Esophagus muscularis mucosa (tissue), 4 donors: ENCODE measurements at regions not wholly inside any gene's neighbourhood (a gene's known extent, or its start where the extent isn't known, plus 50 kb on each side); places are given as distances from the start of the nearest gene placed in this dataset.

Source experiments
- CTCF ChIP-seq, 3 experiments: fragments of 200-600 bp in 2 of 3; fragments of 450-650 bp in 1 of 3; sonication (generic) in 2 of 3; IDR thresholded peaks; one replicate each; pipeline ENCODE4 v1.5.1; 2017 to 2019; ENCODE audit warnings: antibody characterized with exemption in 3 of 3, mild to moderate bottlenecking in 2 of 3, moderate library complexity in 1 of 3
- EP300 ChIP-seq: sonication (generic); formaldehyde crosslinking; IDR thresholded peaks from one replicate; pipeline ENCODE4 v1.6.1; 2017; ENCODE audit warnings: antibody characterized with exemption
- POLR2A ChIP-seq: fragments of 450-650 bp; IDR thresholded peaks from one replicate; pipeline ENCODE4 v1.6.1; 2017; ENCODE audit warnings: antibody characterized with exemption, moderate library complexity, mild to moderate bottlenecking, low read depth
- POLR2AphosphoS5 ChIP-seq, 2 donors: sonication (generic); formaldehyde crosslinking; IDR thresholded peaks; one replicate each; pipeline ENCODE4 v1.6.1; 2017; ENCODE audit warnings: antibody characterized with exemption in 2 of 2

GRCh38 chr4:93911671-93912070, 83.1 kb downstream of the ATOH1 start:
- TF ChIP-seq CTCF (IDR thresholded peaks at IDR 0.05) (no peak), EP300 (no peak), POLR2A (no peak), POLR2AphosphoS5 (IDR thresholded peaks at IDR 0.05) (no peak)
